Activated CD8-positive, alpha-beta memory T cell treated with anti-CD3 and anti-CD28 coated beads, Interleukin-2, amount 50 U/mL, for 1 hour (primary cell): ENCODE measurements at regions not wholly inside any gene's neighbourhood (a gene's known extent, or its start where the extent isn't known, plus 50 kb on each side); places are given as distances from the start of the nearest gene placed in this dataset.
"Not testable (repeated sequence)": the region's sequence is repeated elsewhere in the genome, so short reads cannot be mapped to it uniquely, and the experiment has no call there.

Experiments used
- DNase-seq: peaks from one replicate; pipeline ENCODE4 v3.0.0-alpha.2; 2020; ENCODE audit errors: extremely low read depth

GRCh38 chr17:73850426-73850825, 206.2 kb upstream of the SDK2 start:
- DNase-seq: no peak

GRCh38 chr17:73851091-73851490, 206.8 kb upstream of the SDK2 start:
- no peak for DNase-seq

- DNase-seq: no peak
Observed at GRCh38 chr17:73851921-73852320, 207.7 kb upstream of the SDK2 start.

GRCh38 chr17:73855720-73856333, 211.6 kb upstream of the SDK2 start:
- DNase-seq: no peak

- DNase-seq: no peak
Observed at GRCh38 chr17:73856556-73856955, 212.3 kb upstream of the SDK2 start.

GRCh38 chr17:73859439-73860008, 215.3 kb upstream of the SDK2 start:
- DNase-seq: not testable (repeated sequence)

GRCh38 chr17:73861543-73861942, 217.3 kb upstream of the SDK2 start:
- DNase-seq: no peak

- no peak for DNase-seq
Observed at GRCh38 chr17:73863761-73864535, 219.7 kb upstream of the SDK2 start.

GRCh38 chr17:73865831-73866230, 221.6 kb upstream of the SDK2 start:
- no peak for DNase-seq

- DNase-seq: no peak
Observed at GRCh38 chr17:73867056-73867455, 222.8 kb upstream of the SDK2 start.

- no peak for DNase-seq
Observed at GRCh38 chr17:73870068-73870467, 225.8 kb upstream of the SDK2 start.

GRCh38 chr17:73870473-73870872, 226.2 kb upstream of the SDK2 start:
- DNase-seq: no peak

GRCh38 chr17:73872816-73873215, 228.6 kb upstream of the SDK2 start:
- DNase-seq: no peak

- no peak for DNase-seq
Observed at GRCh38 chr17:73874008-73874720, 229.9 kb upstream of the SDK2 start.

- DNase-seq: no peak
Observed at GRCh38 chr17:73875346-73875745, 231.1 kb upstream of the SDK2 start.

- DNase-seq: no peak
Observed at GRCh38 chr17:73877962-73878361, 233.7 kb upstream of the SDK2 start.

GRCh38 chr17:73878923-73879322, 234.7 kb upstream of the SDK2 start:
- no peak for DNase-seq

- no peak for DNase-seq
Observed at GRCh38 chr17:73879987-73880386, 235.7 kb upstream of the SDK2 start.

GRCh38 chr17:73882590-73882989, 238.3 kb upstream of the SDK2 start:
- DNase-seq: no peak

- no peak for DNase-seq
Observed at GRCh38 chr17:73883175-73883574, 238.9 kb upstream of the SDK2 start.

GRCh38 chr17:73887739-73888138, 243.5 kb upstream of the SDK2 start:
- no peak for DNase-seq

- DNase-seq: no peak
Observed at GRCh38 chr17:73888862-73889261, 244.6 kb upstream of the SDK2 start.

- DNase-seq: no peak
Observed at GRCh38 chr17:73889439-73889838, 245.2 kb upstream of the SDK2 start.
